HG03342 (cell line): ENCODE measurements at regions not wholly inside any gene's neighbourhood (a gene's known extent, or its start where the extent isn't known, plus 50 kb on each side); places are given as distances from the start of the nearest gene placed in this dataset.
A peak's percentile ranks its signal among the peaks of the same experiment; 100 is the strongest.

Experiments used
- ATAC-seq: cut with Tn5 transposase; IDR thresholded peaks from one replicate; pipeline ENCODE4 v1.9.1; 2021; ENCODE audit warnings: mild to moderate bottlenecking, moderate library complexity; ENCODE audit not compliant: unreplicated experiment

- ATAC-seq = no peak
Observed at GRCh38 chr21:29228306-29228705, 70.4 kb upstream of the BACH1 start.

GRCh38 chr21:29230551-29231261 is 68.0 kb upstream of the BACH1 start:
- ATAC-seq = no peak

GRCh38 chr21:29231756-29232529 is 66.8 kb upstream of the BACH1 start:
- no peak for ATAC-seq

GRCh38 chr21:29232530-29233255 is 66.0 kb upstream of the BACH1 start:
- no peak for ATAC-seq

GRCh38 chr21:29233256-29233546 is 65.5 kb upstream of the BACH1 start:
- ATAC-seq = peak; percentile 15

GRCh38 chr21:29233611-29234540 is 64.8 kb upstream of the BACH1 start:
- ATAC-seq = peak; percentile 56

GRCh38 chr21:29235714-29236197 is 63.0 kb upstream of the BACH1 start:
- peak; percentile 40 for ATAC-seq

GRCh38 chr21:29236201-29236600 is 62.5 kb upstream of the BACH1 start:
- ATAC-seq = no peak

- ATAC-seq = no peak
Observed at GRCh38 chr21:29237110-29238052, 61.3 kb upstream of the BACH1 start.

- no peak for ATAC-seq
Observed at GRCh38 chr21:29238053-29238966, 60.4 kb upstream of the BACH1 start.

GRCh38 chr21:29238967-29239290 is 59.8 kb upstream of the BACH1 start:
- no peak for ATAC-seq

GRCh38 chr21:29240136-29240535 is 58.6 kb upstream of the BACH1 start:
- ATAC-seq = no peak

GRCh38 chr21:29242201-29242600 is 56.5 kb upstream of the BACH1 start:
- no peak for ATAC-seq

- ATAC-seq = no peak
Observed at GRCh38 chr21:29243188-29243587, 55.5 kb upstream of the BACH1 start.

- peak; percentile 51 for ATAC-seq
Observed at GRCh38 chr21:29245104-29245643, 53.5 kb upstream of the BACH1 start.

- no peak for ATAC-seq
Observed at GRCh38 chr21:29245863-29246262, 52.9 kb upstream of the BACH1 start.

GRCh38 chr21:29246614-29247013 is 52.1 kb upstream of the BACH1 start:
- ATAC-seq = no peak

- ATAC-seq = no peak
Observed at GRCh38 chr21:29248124-29248523, 50.6 kb upstream of the BACH1 start.
